SK-N-MC (cell line): ENCODE measurements at regions not wholly inside any gene's neighbourhood (a gene's known extent, or its start where the extent isn't known, plus 50 kb on each side); places are given as distances from the start of the nearest gene placed in this dataset.

Experiments
- DNase-seq: peaks from one replicate; pipeline ENCODE4 v3.0.0-alpha.2; 2011; ENCODE audit warnings: low read depth, low spot score
- H3K27ac ChIP-seq: fragments of 200-600 bp; sonication (generic); 2 replicates; pipeline ENCODE4 v1.5.1; 2016; ENCODE audit warnings: mixed run types
- H3K36me3 ChIP-seq: fragments of 200-600 bp; sonication (generic); 2 replicates; pipeline ENCODE4 v1.6.1; 2017; ENCODE audit warnings: antibody characterized with exemption, low read length, mixed read lengths; ENCODE audit not compliant: insufficient read depth
- H3K4me3 ChIP-seq: fragments of 200-600 bp; sonication (generic); 2 replicates; pipeline ENCODE4 v1.5.1; 2016
- H3K9ac ChIP-seq: fragments of 200-600 bp; sonication (generic); 2 replicates; pipeline ENCODE4 v1.8.0; 2017; ENCODE audit warnings: mixed run types, mixed read lengths; ENCODE audit not compliant: insufficient read length
- H3K9me3 ChIP-seq: fragments of 200-600 bp; sonication (generic); 2 replicates; pipeline ENCODE4 v1.6.1; 2017; ENCODE audit warnings: low read depth, mild to moderate bottlenecking, antibody characterized with exemption, low read length, moderate library complexity, mixed read lengths
- EZH2 ChIP-seq: fragments of 200-600 bp; sonication (generic); IDR thresholded peaks from one replicate; pipeline ENCODE4 v1.6.1; 2017; ENCODE audit warnings: antibody characterized with exemption
- FOXP2 ChIP-seq: optimal IDR thresholded peaks from 2 replicates; pipeline ENCODE3; 2011; ENCODE audit warnings: mild to moderate bottlenecking, moderate library complexity; ENCODE audit not compliant: insufficient read depth; ENCODE audit errors: extremely low read length, control extremely low read depth
- POLR2AphosphoS5 ChIP-seq: IDR thresholded peaks from 2 replicates; pipeline ENCODE4 v1.6.1; 2012; ENCODE audit warnings: mild to moderate bottlenecking, low read depth, low read length, borderline replicate concordance

DNA sequence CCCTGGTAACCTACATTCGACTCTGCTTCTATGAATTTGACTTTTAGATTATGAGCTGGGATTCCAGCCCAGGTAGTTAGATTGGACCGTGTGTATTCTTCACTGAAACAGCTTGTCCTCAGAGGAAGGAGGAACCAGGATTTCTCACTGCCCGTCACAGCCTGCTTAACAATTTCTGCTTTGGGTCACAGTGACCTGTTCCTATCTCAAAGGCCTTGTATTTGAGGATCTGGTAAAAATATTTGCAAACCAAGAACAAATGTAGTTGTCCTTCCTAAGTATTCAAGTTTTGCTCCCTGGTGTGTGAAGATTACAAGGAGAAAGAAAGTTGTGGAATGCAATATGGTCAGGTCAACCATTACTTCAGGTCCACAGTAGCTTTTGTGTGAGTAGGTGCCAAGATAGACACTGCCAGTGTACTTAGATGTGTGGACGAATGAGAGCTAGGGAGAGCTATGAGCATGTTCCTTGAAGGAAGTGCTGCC, 55.1 kb downstream of the KIF4B start:
- Histone ChIP-seq H3K27ac (no peak overlapping the region), H3K36me3 (no peaks in the 10 kb centered on the region), H3K9me3 (no peaks in the 10 kb centered on the region), H3K4me3 (no peak overlapping the region), H3K9ac (no peak overlapping the region)
- no peak for DNase-seq
- TF ChIP-seq EZH2 (no peak), FOXP2 (no peak), POLR2AphosphoS5 (no peak)

DNA sequence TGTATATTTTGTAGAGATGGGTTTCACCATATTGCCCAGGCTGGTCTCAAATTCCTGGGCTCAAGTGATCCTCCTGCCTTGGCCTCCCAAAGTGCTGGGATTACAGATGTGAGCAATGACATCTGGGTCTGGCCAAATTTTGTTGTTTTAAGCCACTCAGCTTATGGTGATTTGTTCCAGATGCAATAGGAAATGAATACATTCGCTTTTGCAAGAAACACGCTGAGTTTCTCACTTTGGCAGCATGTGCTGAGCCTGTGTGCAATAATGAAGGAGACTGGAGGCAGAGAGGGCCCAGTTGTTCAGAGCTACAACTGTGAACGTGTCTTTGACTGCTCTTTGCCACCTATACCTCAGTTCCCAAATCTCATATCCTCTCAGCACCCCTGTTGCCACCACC, 56.4 kb downstream of the KIF4B start:
- Histone ChIP-seq H3K36me3 (no peaks in the 10 kb centered on the region), H3K4me3 (no peak overlapping the region), H3K27ac (no peak overlapping the region), H3K9me3 (no peaks in the 10 kb centered on the region), H3K9ac (no peak overlapping the region)
- TF ChIP-seq EZH2 (no peak), FOXP2 (no peak), POLR2AphosphoS5 (no peak)
- DNase-seq = no peak

DNA sequence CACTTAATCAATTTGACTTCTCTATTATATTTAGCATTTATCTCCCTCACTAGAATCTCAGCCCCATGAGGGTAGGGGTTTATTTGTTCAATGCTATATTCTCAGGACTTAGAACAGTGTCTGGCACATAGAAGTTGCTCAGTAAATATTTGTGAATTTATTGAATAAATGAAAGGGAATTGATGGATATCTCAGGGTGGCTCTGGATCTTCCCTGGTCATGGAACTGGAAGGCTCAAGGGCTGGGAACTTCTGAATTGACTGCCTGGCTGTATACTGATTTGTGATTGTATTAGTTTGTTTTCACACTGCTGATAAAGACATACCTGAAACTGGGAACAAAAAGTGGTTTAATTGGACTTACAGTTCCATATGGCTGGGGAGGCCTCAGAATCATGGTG, 57.2 kb downstream of the KIF4B start:
- Histone ChIP-seq H3K4me3 (no peak overlapping the region), H3K27ac (no peak overlapping the region), H3K36me3 (no peaks in the 10 kb centered on the region), H3K9me3 (no peaks in the 10 kb centered on the region), H3K9ac (no peak overlapping the region)
- no peak for DNase-seq
- no peak for TF ChIP-seq FOXP2
- no peak for TF ChIP-seq EZH2
- TF ChIP-seq POLR2AphosphoS5 = no peak

DNA sequence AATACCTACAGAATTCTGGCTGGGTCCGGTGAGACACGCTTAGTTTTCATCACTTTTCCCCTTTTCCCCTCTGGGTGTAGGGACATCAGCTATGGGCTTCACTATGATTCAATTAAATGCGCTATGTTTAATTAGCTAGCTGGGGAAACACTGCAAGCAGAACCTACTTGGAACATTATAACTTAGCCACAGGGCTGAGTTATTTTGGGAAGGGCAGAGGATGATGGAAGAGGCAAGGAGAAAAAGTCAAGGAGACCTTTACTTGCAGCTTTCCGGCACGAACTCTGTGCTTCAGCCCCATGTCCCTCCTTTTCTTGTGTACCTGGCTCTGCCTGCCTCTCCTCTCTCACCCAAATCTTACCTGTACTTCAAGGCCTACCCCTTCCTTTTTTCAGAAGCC, 62.8 kb downstream of the KIF4B start:
- Histone ChIP-seq H3K9ac (no peak overlapping the region), H3K27ac (no peak overlapping the region), H3K4me3 (no peak overlapping the region), H3K36me3 (no peaks in the 10 kb centered on the region), H3K9me3 (no peaks in the 10 kb centered on the region)
- TF ChIP-seq FOXP2 (no peak), EZH2 (no peak), POLR2AphosphoS5 (no peak)
- DNase-seq = no peak

DNA sequence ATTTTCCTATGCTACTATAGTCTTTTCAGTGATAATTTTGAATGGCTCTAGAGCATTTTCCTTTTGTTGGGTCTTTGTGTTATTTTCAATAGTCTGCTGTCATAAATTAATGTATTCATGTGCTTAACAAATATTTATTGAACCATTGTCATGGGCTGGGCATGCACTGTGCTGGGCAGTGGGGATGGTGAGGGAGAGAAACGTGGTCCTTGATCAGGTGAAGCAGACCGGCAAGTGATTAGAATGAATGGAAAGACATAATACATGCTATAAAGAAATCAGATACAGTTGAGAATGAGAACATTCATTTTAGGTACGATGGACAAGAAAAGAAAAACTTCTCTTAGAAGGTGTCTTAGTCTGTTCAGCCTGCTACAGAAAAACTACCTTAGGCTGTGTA, 66.1 kb downstream of the KIF4B start:
- Histone ChIP-seq H3K4me3 (no peak overlapping the region), H3K9ac (no peak overlapping the region), H3K9me3 (no peaks in the 10 kb centered on the region), H3K36me3 (no peaks in the 10 kb centered on the region), H3K27ac (no peak overlapping the region)
- DNase-seq = no peak
- TF ChIP-seq FOXP2 (no peak), EZH2 (no peak), POLR2AphosphoS5 (no peak)

DNA sequence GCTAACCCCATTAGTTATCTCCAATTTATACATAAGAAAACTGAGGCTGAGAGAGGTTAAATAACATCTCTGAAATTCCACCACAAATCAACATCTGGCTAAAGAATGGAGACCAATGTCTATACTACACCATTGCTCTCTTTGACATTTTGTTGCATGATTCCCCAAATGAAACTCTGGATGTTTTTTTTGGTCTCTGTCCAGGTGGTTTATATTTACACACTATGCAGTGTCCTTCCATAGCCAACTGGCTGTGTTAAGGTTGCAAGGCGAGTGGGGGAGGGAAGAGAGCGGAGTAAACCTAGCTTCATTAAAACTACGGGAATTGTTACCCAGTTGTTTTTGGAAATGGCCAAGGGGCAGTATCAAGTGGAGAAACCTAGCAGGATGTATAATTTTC, 67.2 kb downstream of the KIF4B start:
- Histone ChIP-seq H3K4me3 (no peak overlapping the region), H3K9me3 (no peaks in the 10 kb centered on the region), H3K27ac (no peak overlapping the region), H3K9ac (no peak overlapping the region), H3K36me3 (no peaks in the 10 kb centered on the region)
- DNase-seq = no peak
- TF ChIP-seq FOXP2 = no peak

DNA sequence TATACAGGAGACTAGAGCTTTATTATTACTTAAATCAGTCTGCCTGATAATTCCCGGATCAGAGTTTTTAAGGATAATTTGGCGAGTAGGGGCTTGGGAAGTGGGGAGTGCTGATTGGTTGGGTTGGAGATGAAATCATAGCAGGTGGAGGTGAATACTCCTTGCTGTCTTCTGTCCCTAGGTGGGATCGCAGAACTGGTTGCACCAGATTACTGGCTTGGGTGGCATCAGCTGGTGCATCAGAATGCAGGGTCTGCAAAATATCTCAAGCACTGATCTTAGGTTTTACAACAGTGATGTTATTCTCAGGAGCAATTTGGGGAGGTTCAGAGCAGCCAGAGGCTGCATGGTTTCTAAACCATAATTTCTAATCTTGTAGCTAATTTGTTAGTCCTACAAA, 68.1 kb downstream of the KIF4B start:
- Histone ChIP-seq H3K9me3 (no peaks in the 10 kb centered on the region), H3K27ac (no peak overlapping the region), H3K9ac (no peak overlapping the region), H3K4me3 (no peak overlapping the region), H3K36me3 (no peaks in the 10 kb centered on the region)
- no peak for DNase-seq
- TF ChIP-seq EZH2 (no peak), POLR2AphosphoS5 (no peak), FOXP2 (no peak)

- Histone ChIP-seq H3K36me3 (no peaks in the 10 kb centered on the region), H3K27ac (no peak overlapping the region), H3K4me3 (no peak overlapping the region), H3K9me3 (no peaks in the 10 kb centered on the region), H3K9ac (no peak overlapping the region)
- TF ChIP-seq FOXP2 (no peak), EZH2 (no peak), POLR2AphosphoS5 (no peak)
- DNase-seq = no peak
Observed at GRCh38 chr5:155082401-155082800, 68.8 kb downstream of the KIF4B start.

- Histone ChIP-seq H3K9me3 (no peaks in the 10 kb centered on the region), H3K36me3 (no peaks in the 10 kb centered on the region), H3K4me3 (no peak overlapping the region), H3K27ac (no peak overlapping the region), H3K9ac (no peak overlapping the region)
- TF ChIP-seq FOXP2 (no peak), EZH2 (no peak), POLR2AphosphoS5 (no peak)
- DNase-seq = no peak
Observed at GRCh38 chr5:155085282-155085989, 71.9 kb downstream of the KIF4B start.
